Amygdala (tissue), 56 donors: ENCODE measurements at regions not wholly inside any gene's neighbourhood (a gene's known extent, or its start where the extent isn't known, plus 50 kb on each side); places are given as distances from the start of the nearest gene placed in this dataset.

Experiments used
- DNase-seq, 56 donors: peaks; one replicate each; lab custom pipeline; 2025; lab: John Stamatoyannopoulos, UW

DNA sequence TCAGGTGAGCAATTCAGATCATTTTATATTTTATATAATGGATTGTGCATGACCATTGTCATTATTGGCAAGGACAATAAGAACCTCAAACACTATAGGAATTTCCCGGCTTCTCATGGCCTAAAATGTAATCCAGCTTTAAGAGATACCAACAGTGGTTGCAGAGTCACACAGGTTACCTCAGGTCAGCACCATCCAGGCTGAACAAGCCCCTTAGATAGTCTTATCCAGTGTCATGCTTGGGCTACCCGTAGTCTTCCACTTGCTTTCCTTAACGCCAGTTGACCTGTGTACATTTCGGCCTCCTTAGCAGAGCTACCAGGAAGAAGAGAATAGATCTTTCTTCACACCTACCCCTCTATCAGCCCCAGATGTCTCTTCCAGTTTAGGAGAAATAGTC lies 293.3 kb upstream of the SYT4 start:
- no peak for DNase-seq

DNA sequence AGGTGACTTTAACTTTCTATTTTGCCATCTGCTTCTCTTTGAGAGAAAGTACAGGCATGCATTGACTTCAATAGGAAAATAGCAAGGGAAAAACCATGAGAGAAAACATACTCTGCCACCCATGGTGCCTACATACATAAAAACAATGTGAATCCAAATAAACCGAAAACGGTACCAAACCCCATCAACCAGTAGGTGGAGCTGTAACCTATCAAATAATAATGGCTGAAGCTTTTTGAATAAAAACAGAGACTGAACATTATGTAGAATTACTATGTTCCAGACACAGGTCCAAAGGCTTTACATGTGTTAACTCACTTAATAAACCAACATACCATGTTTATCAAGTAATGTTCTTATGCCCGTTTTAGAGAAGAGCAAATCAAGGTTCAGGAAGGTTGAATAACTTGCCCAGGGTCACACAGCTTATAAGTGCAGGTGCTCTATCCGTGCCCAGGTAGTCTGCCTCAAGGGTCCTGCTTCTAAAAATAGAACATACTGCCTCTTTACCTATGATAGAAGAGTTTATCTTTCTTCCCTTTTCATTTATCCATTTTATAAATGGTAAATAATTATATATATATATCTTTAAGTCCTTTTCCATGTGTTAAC lies 293.9 kb upstream of the SYT4 start:
- peak in 7 of 56 donors; percentile 3 to 79 (median 7) for DNase-seq

DNA sequence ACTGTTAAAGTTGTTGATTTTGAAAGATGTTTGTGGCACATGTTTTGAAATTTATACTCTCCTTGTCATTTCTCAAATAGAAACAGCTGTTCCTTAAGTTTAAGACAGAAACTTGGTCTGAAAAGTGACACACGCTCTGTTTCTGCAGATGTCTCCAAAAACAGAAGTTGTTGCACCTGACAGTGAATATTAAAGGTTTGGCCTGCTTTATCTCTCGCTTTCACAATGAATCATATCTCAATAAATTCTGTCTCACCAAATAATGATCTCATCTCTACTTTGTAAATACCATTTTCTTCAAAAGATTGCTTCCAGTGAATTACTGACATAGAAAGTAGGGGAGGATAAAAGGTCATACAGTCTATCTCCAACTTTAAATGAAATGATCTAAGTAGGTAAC lies 294.9 kb upstream of the SYT4 start:
- no peak for DNase-seq

DNA sequence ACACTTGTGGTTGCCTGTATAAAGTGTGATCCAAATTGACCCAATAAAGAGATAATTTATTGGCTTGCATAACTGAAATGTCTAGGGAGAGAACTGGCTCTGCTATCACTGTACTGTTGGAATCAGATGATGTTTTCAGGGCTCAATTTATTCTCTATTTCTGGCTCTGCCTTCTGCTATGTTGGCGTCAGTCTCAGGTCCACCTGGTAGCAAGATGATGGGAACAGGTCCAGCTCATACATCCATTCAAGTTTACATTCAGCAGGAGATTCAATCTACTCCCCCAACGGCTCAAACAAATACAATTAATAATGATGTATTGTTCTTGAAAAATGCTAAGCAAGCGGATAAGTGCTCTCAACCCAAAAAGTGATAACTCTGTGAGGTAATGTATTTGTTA lies 297.7 kb upstream of the SYT4 start:
- no peak for DNase-seq

DNA sequence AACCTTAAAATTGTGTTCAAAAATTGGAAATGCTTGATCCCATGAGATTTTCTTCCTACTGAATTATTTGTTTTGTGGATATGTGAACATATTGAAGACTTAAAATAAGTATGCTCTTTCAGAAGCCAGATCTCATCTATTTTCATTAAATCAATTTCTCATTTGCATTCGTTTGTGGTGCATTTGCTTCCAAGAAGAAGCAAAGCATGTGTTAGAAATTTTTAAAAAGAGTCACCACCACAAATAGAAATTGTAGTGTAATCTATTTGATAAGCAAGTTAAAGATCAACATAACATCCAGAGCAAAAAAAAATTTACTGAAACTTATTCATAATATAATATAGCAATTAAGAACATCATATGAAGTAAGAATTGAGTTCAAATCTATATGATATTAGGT lies 300.9 kb upstream of the SYT4 start:
- no peak for DNase-seq

GRCh38 chr18:43578706-43579105 lies 301.4 kb upstream of the SYT4 start:
- peak in 2 of 56 donors; percentile 22 to 39 for DNase-seq

GRCh38 chr18:43581936-43582519 lies 304.7 kb upstream of the SYT4 start:
- DNase-seq, result no peak

GRCh38 chr18:43587538-43588153 lies 310.4 kb upstream of the SYT4 start:
- peak in 3 of 56 donors; percentile 5 to 44 (median 9) for DNase-seq

GRCh38 chr18:43588838-43589237 lies 311.5 kb upstream of the SYT4 start:
- peak in 1 of 56 donors; percentile 21 for DNase-seq

GRCh38 chr18:43589611-43590151 lies 312.4 kb upstream of the SYT4 start:
- no peak for DNase-seq

GRCh38 chr18:43590182-43590903 lies 313.1 kb upstream of the SYT4 start:
- DNase-seq, result no peak

DNA sequence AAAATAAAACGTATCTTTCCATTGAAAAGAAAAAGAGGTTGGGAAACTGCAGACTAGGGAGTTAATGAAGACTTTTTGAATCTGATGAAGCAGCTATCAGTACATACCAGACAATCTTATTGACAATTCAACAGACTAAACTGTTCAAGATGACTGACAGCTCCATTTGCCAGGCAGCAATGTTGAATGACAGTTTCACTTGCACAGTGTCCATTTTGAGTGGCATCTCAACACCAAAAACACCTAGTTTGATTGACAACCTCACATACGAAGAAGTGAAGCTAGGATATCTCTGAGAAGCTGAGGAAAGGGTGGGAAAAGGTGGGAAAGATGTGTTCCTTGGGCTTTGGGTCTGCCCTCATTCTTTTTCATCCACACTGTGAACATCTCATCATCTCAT lies 315.0 kb upstream of the SYT4 start:
- no peak for DNase-seq

- DNase-seq, result no peak
Observed at GRCh38 chr18:43596105-43596712, 318.9 kb upstream of the SYT4 start.

- no peak for DNase-seq
Observed at GRCh38 chr18:43601432-43601831, 324.1 kb upstream of the SYT4 start.

DNA sequence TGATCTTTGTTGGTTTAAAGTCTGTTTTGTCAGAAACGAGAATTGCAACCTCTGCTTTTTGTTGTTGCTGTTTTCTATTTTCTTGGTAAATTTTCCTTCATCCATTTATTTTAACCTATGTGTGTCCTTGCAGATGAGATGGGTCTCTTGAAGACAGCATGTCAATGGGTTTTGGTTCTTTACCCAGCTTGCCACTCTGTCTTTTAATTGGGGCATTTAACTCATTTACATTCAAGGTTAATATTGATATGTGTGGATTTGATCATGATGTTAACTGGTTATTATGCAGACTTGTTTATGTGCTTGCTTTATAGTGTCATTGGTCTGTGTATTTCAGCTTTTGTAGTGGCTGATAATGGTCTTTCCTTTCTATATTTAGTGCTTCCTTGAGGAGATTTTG lies 327.9 kb upstream of the SYT4 start:
- DNase-seq, result no peak

DNA sequence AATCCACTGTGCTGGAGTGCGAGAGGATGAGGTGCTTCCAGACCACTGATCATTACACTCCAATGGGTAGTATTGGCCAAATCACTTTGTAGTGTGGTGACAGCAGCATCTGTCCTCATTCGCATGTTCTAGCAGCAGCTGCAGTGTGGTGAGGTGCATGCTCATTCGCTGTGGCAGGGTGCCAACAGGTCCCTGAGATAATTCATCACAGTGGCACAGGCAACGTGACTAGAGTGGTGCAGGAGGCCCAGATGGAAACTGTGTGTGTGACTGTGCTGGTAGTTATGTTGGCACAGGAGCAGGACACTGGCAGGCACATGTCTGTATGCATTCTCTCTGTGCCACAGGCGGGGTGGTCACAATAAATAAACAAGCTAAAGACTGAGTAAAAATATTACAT lies 329.5 kb upstream of the SYT4 start:
- no peak for DNase-seq

DNA sequence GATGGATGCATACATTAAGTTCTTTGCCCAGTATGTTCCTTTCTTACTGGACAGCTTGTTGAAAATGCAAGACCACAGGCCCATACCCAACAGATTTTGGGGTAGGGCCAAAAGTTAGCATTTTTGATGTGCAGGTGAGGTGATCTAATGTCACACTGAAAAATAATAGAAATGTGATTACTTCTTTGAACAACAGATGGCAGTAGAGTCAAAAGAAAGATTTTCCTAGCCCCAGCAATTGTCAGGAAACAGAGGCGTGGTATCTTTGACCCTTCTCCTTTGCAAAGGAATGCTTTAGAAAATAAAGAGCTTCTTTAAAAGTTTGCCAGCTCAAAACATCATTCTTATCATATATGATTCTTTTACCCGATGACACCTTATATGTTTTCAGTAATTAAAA lies 343.6 kb upstream of the SYT4 start:
- DNase-seq, result peak in 1 of 56 donors; percentile 1

GRCh38 chr18:43622024-43622423 lies 344.7 kb upstream of the SYT4 start:
- DNase-seq, result no peak

DNA sequence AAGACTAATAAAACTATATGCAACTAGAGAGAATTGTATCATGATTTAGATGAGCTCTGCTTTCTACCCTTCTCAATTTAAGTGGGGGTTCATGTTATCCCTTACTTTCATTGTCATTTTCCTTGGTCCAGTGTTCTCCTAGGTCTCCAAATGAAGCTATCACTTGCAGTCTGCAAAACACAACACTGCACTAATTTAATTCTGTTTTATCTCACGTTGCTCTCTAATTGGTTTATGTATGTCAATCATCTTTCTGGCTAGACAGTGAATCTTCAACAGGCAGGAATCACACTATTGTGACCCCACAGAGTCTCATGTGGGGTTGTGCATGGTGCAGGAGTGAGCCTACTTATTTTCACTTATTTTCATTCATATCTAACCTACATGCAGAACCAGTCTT lies 348.3 kb upstream of the SYT4 start:
- DNase-seq, result no peak

- DNase-seq, result no peak
Observed at GRCh38 chr18:43627848-43628530, 350.7 kb upstream of the SYT4 start.
